Activated naive CD8-positive, alpha-beta T cell treated with anti-CD3 and anti-CD28 coated beads for 36 hours (primary cell): ENCODE measurements at regions not wholly inside any gene's neighbourhood (a gene's known extent, or its start where the extent isn't known, plus 50 kb on each side); places are given as distances from the start of the nearest gene placed in this dataset.

Source experiments
- DNase-seq: peaks from one replicate; pipeline ENCODE4 v3.0.0; 2021
- H3K27ac Mint-ChIP-seq: one replicate; pipeline ENCODE4 v1.8.0; 2022; ENCODE audit warnings: mild to moderate bottlenecking, moderate library complexity, mixed read lengths
- H3K27me3 Mint-ChIP-seq: one replicate; pipeline ENCODE4 v1.8.0; 2022; ENCODE audit warnings: mild to moderate bottlenecking, mixed read lengths
- H3K36me3 Mint-ChIP-seq: one replicate; pipeline ENCODE4 v1.8.0; 2021; ENCODE audit warnings: mild to moderate bottlenecking, mixed read lengths
- H3K4me1 Mint-ChIP-seq: one replicate; pipeline ENCODE4 v1.8.0; 2021; ENCODE audit warnings: mixed read lengths
- H3K4me3 Mint-ChIP-seq: one replicate; pipeline ENCODE4 v1.8.0; 2022; ENCODE audit warnings: mild to moderate bottlenecking, moderate library complexity, mixed read lengths
- H3K9me3 Mint-ChIP-seq: one replicate; pipeline ENCODE4 v1.8.0; 2022; ENCODE audit warnings: mixed read lengths

GRCh38 chr1:104932949-104933679 is 1183.4 kb downstream of the AMY1C start:
- Mint-ChIP-seq H3K27me3 (no peaks in the 10 kb centered on the region), H3K36me3 (no peaks in the 10 kb centered on the region)

GRCh38 chr1:104933846-104934245 is 1184.1 kb downstream of the AMY1C start:
- H3K4me3 Mint-ChIP-seq = no peak overlapping the region
- no peaks in the 10 kb centered on the region for H3K27me3 Mint-ChIP-seq
- no peak for DNase-seq
- H3K4me1 Mint-ChIP-seq = no peaks in the 10 kb centered on the region
- peaks cover 9% of the 10 kb centered on the region for H3K9me3 Mint-ChIP-seq
- H3K27ac Mint-ChIP-seq = no peak overlapping the region
- no peaks in the 10 kb centered on the region for H3K36me3 Mint-ChIP-seq

More at GRCh38 chr1:104932949-104933679, 1183.4 kb downstream of the AMY1C start:
- H3K4me3 Mint-ChIP-seq = no peak overlapping the region
- H3K4me1 Mint-ChIP-seq = no peaks in the 10 kb centered on the region
- H3K9me3 Mint-ChIP-seq = peaks cover 5% of the 10 kb centered on the region
- no peak for DNase-seq
- no peak overlapping the region for H3K27ac Mint-ChIP-seq

GRCh38 chr1:104945406-104945805 is 1195.7 kb downstream of the AMY1C start:
- Mint-ChIP-seq H3K4me3 (no peak overlapping the region), H3K4me1 (no peaks in the 10 kb centered on the region), H3K9me3 (no peaks in the 10 kb centered on the region), H3K27ac (no peak overlapping the region), H3K27me3 (no peaks in the 10 kb centered on the region), H3K36me3 (no peaks in the 10 kb centered on the region)
- no peak for DNase-seq

GRCh38 chr1:104946558-104947210 is 1197.0 kb downstream of the AMY1C start:
- DNase-seq = no peak
- Mint-ChIP-seq H3K9me3 (peaks cover 1% of the 10 kb centered on the region), H3K4me1 (no peaks in the 10 kb centered on the region), H3K36me3 (no peaks in the 10 kb centered on the region), H3K4me3 (no peak overlapping the region), H3K27ac (no peak overlapping the region), H3K27me3 (no peaks in the 10 kb centered on the region)

- H3K27me3 Mint-ChIP-seq = no peaks in the 10 kb centered on the region
- no peaks in the 10 kb centered on the region for H3K36me3 Mint-ChIP-seq
- no peak for DNase-seq
- no peak overlapping the region for H3K4me3 Mint-ChIP-seq
- peaks cover 1% of the 10 kb centered on the region for H3K9me3 Mint-ChIP-seq
- no peak overlapping the region for H3K27ac Mint-ChIP-seq
- H3K4me1 Mint-ChIP-seq = no peaks in the 10 kb centered on the region
Observed at GRCh38 chr1:104953555-104953954, 1203.9 kb downstream of the AMY1C start.

GRCh38 chr1:104973516-104973915 is 1223.8 kb downstream of the AMY1C start:
- no peaks in the 10 kb centered on the region for H3K4me1 Mint-ChIP-seq

GRCh38 chr1:104979651-104980050 is 1230.0 kb downstream of the AMY1C start:
- no peaks in the 10 kb centered on the region for H3K36me3 Mint-ChIP-seq

More at GRCh38 chr1:104973516-104973915, 1223.8 kb downstream of the AMY1C start:
- peaks cover 7% of the 10 kb centered on the region for H3K9me3 Mint-ChIP-seq
- no peaks in the 10 kb centered on the region for H3K27me3 Mint-ChIP-seq
- no peak for DNase-seq
- H3K4me3 Mint-ChIP-seq = no peak overlapping the region
- H3K27ac Mint-ChIP-seq = no peak overlapping the region
- H3K36me3 Mint-ChIP-seq = no peaks in the 10 kb centered on the region

GRCh38 chr1:104987210-104987609 is 1237.5 kb downstream of the AMY1C start:
- Mint-ChIP-seq H3K9me3 (peaks cover 10% of the 10 kb centered on the region), H3K4me1 (no peaks in the 10 kb centered on the region), H3K36me3 (no peaks in the 10 kb centered on the region), H3K27ac (no peak overlapping the region), H3K27me3 (no peaks in the 10 kb centered on the region), H3K4me3 (no peak overlapping the region)
- DNase-seq = no peak

More at GRCh38 chr1:104979651-104980050, 1230.0 kb downstream of the AMY1C start:
- no peak overlapping the region for H3K4me3 Mint-ChIP-seq
- no peak overlapping the region for H3K27ac Mint-ChIP-seq
- H3K27me3 Mint-ChIP-seq = no peaks in the 10 kb centered on the region
- no peak for DNase-seq
- H3K9me3 Mint-ChIP-seq = peaks cover 2% of the 10 kb centered on the region
- no peaks in the 10 kb centered on the region for H3K4me1 Mint-ChIP-seq

GRCh38 chr1:104989012-104989411 is 1239.3 kb downstream of the AMY1C start:
- Mint-ChIP-seq H3K4me3 (no peak overlapping the region), H3K4me1 (no peaks in the 10 kb centered on the region), H3K36me3 (no peaks in the 10 kb centered on the region), H3K27ac (no peak overlapping the region), H3K9me3 (peaks cover 12% of the 10 kb centered on the region), H3K27me3 (no peaks in the 10 kb centered on the region)
- no peak for DNase-seq

- no peak overlapping the region for H3K4me3 Mint-ChIP-seq
- no peaks in the 10 kb centered on the region for H3K4me1 Mint-ChIP-seq
- H3K27ac Mint-ChIP-seq = no peak overlapping the region
- H3K36me3 Mint-ChIP-seq = no peaks in the 10 kb centered on the region
- no peaks in the 10 kb centered on the region for H3K27me3 Mint-ChIP-seq
- DNase-seq = no peak
- peaks cover 10% of the 10 kb centered on the region for H3K9me3 Mint-ChIP-seq
Observed at GRCh38 chr1:104991702-104992101, 1242.0 kb downstream of the AMY1C start.

- Mint-ChIP-seq H3K9me3 (peaks cover 4% of the 10 kb centered on the region), H3K36me3 (no peaks in the 10 kb centered on the region), H3K4me3 (no peak overlapping the region), H3K27me3 (no peaks in the 10 kb centered on the region), H3K4me1 (no peaks in the 10 kb centered on the region), H3K27ac (no peak overlapping the region)
- no peak for DNase-seq
Observed at GRCh38 chr1:105000793-105001192, 1251.1 kb downstream of the AMY1C start.

GRCh38 chr1:105004515-105004914 is 1254.8 kb downstream of the AMY1C start:
- Mint-ChIP-seq H3K9me3 (peaks cover 7% of the 10 kb centered on the region), H3K27me3 (no peaks in the 10 kb centered on the region), H3K27ac (no peak overlapping the region), H3K4me1 (no peaks in the 10 kb centered on the region), H3K36me3 (no peaks in the 10 kb centered on the region), H3K4me3 (no peak overlapping the region)
- no peak for DNase-seq

GRCh38 chr1:105005594-105006195 is 1256.0 kb downstream of the AMY1C start:
- Mint-ChIP-seq H3K4me3 (no peak overlapping the region), H3K36me3 (no peaks in the 10 kb centered on the region), H3K27me3 (no peaks in the 10 kb centered on the region), H3K27ac (no peak overlapping the region), H3K9me3 (peaks cover 5% of the 10 kb centered on the region), H3K4me1 (no peaks in the 10 kb centered on the region)
- DNase-seq = no peak

GRCh38 chr1:105017587-105017986 is 1267.9 kb downstream of the AMY1C start:
- Mint-ChIP-seq H3K36me3 (no peaks in the 10 kb centered on the region), H3K27me3 (no peaks in the 10 kb centered on the region), H3K9me3 (peaks cover 6% of the 10 kb centered on the region), H3K27ac (no peak overlapping the region), H3K4me1 (no peaks in the 10 kb centered on the region), H3K4me3 (no peak overlapping the region)
- DNase-seq = no peak

GRCh38 chr1:105023719-105024118 is 1274.0 kb downstream of the AMY1C start:
- Mint-ChIP-seq H3K27me3 (no peaks in the 10 kb centered on the region), H3K4me1 (no peaks in the 10 kb centered on the region), H3K9me3 (peaks cover 10% of the 10 kb centered on the region), H3K27ac (no peak overlapping the region), H3K36me3 (no peaks in the 10 kb centered on the region), H3K4me3 (no peak overlapping the region)
- DNase-seq = no peak
